CD4-positive, alpha-beta T cell (primary cell): ENCODE measurements at regions not wholly inside any gene's neighbourhood (a gene's known extent, or its start where the extent isn't known, plus 50 kb on each side); places are given as distances from the start of the nearest gene placed in this dataset.
"Not testable (repeated sequence)": the region's sequence is repeated elsewhere in the genome, so short reads cannot be mapped to it uniquely, and the experiment has no call there.

Experiments
- ATAC-seq: fragments of 200-7000 bp; cut with Tn5 transposase; one replicate; pipeline ENCODE4 v1.10.0; 2022; ENCODE audit warnings: mild to moderate bottlenecking; ENCODE audit not compliant: poor library complexity
- CTCF ChIA-PET: fragments of 350-600 bp; sonication (Branson Sonifier 250); formaldehyde crosslinking; loops from one replicate; lab custom pipeline; 2021; ENCODE audit warnings: antibody characterized with exemption, inconsistent platforms; lab: Charles Lee
- POLR2A ChIA-PET: fragments of 350-600 bp; sonication (Branson Sonifier 250); formaldehyde crosslinking; loops from one replicate; lab custom pipeline; 2021; ENCODE audit warnings: antibody characterized with exemption, inconsistent platforms; lab: Charles Lee
- DNase-seq, 14 experiments: peaks; one replicate each; pipeline ENCODE4 v3.0.0-alpha.2; 2013 to 2020; ENCODE audit warnings: mixed read lengths in 2 of 14
- H3K27ac ChIP-seq, 2 donors: one replicate each; pipeline versions ENCODE4 v1.5.1 to v1.7.0; 2013; ENCODE audit warnings: low read length in 2 of 2, low read depth in 1 of 2, mild to moderate bottlenecking in 1 of 2
- H3K27me3 ChIP-seq, 2 experiments: 1 replicate in 1 of 2; 2 replicates in 1 of 2; pipeline versions ENCODE4 v1.6.1 to v1.7.0; 2013; ENCODE audit warnings: low read length in 2 of 2, control low read depth in 1 of 2, mild to moderate bottlenecking in 1 of 2, moderate library complexity in 1 of 2; ENCODE audit not compliant: insufficient read depth in 2 of 2, control insufficient read depth in 1 of 2
- H3K36me3 ChIP-seq: one replicate; pipeline ENCODE4 v1.6.1; 2013; ENCODE audit warnings: low read length, control low read depth; ENCODE audit not compliant: insufficient read depth
- H3K4me1 ChIP-seq: one replicate; pipeline ENCODE4 v1.6.1; 2013; ENCODE audit warnings: low read length, control low read depth; ENCODE audit not compliant: insufficient read depth
- H3K4me3 ChIP-seq: one replicate; pipeline ENCODE4 v1.5.1; 2013; ENCODE audit warnings: mild to moderate bottlenecking, low read length, moderate library complexity
- H3K9me3 ChIP-seq, 2 experiments: 1 replicate in 1 of 2; 2 replicates in 1 of 2; pipeline versions ENCODE4 v1.6.1 to v1.7.0; 2013; ENCODE audit warnings: low read length in 2 of 2, mild to moderate bottlenecking in 2 of 2, control low read depth in 1 of 2, moderate library complexity in 1 of 2; ENCODE audit not compliant: control insufficient read depth in 1 of 2, insufficient read depth in 1 of 2
- H3K27ac Mint-ChIP-seq: one replicate; pipeline ENCODE4 v1.8.0; 2020; ENCODE audit warnings: mixed read lengths
- H3K27me3 Mint-ChIP-seq: one replicate; pipeline ENCODE4 v1.8.0; 2021; ENCODE audit warnings: mixed read lengths
- H3K36me3 Mint-ChIP-seq: one replicate; pipeline ENCODE4 v1.8.0; 2021; ENCODE audit warnings: low read depth, mixed read lengths
- H3K4me1 Mint-ChIP-seq: one replicate; pipeline ENCODE4 v1.8.0; 2021; ENCODE audit warnings: low read depth, mixed read lengths
- H3K4me3 Mint-ChIP-seq: one replicate; pipeline ENCODE4 v1.8.0; 2020; ENCODE audit warnings: mild to moderate bottlenecking, mixed read lengths
- H3K9me3 Mint-ChIP-seq: one replicate; pipeline ENCODE4 v1.8.0; 2020; ENCODE audit warnings: mixed read lengths
- CTCF ChIP-seq: fragments of 200-600 bp; IDR thresholded peaks from one replicate; pipeline ENCODE4 v1.8.0; 2022; ENCODE audit warnings: antibody characterized with exemption, mild to moderate bottlenecking
- intact Hi-C, 2 experiments: fragments of 100-400 bp; cut with DNase I in 1 of 2; cut with micrococcal nuclease in 1 of 2; formaldehyde crosslinking; loops; one replicate each; pipeline versions ENCODE4 v1.15.1 to v1.9.0; 2023 to 2025; cut with DNase I, micrococcal nuclease

GRCh38 chr7:108920490-108920889 is 350.8 kb downstream of the DNAJB9 start:
- TF ChIP-seq CTCF: no peak
- intact Hi-C loops: no loop called here
- no peaks in the 10 kb centered on the region for H3K27me3 Mint-ChIP-seq
- H3K9me3 Mint-ChIP-seq: peaks cover 28% of the 10 kb centered on the region
- Histone ChIP-seq H3K27me3 (no peaks in the 10 kb centered on the region), H3K27ac (no peak overlapping the region), H3K9me3 (no peaks in the 10 kb centered on the region), H3K36me3 (no peaks in the 10 kb centered on the region), H3K4me1 (no peaks in the 10 kb centered on the region), H3K4me3 (no peak overlapping the region)
- H3K4me3 Mint-ChIP-seq: no peak overlapping the region
- ATAC-seq: no peak
- no peak overlapping the region for H3K27ac Mint-ChIP-seq
- no peaks in the 10 kb centered on the region for H3K36me3 Mint-ChIP-seq
- ChIA-PET CTCF (no interaction called here), POLR2A (no interaction called here)
- H3K4me1 Mint-ChIP-seq: no peaks in the 10 kb centered on the region
- no peak for DNase-seq

GRCh38 chr7:108943048-108943447 is 373.4 kb downstream of the DNAJB9 start:
- H3K4me1 ChIP-seq, H3K27me3 ChIP-seq, H3K9me3 ChIP-seq, H3K36me3 ChIP-seq, H3K4me3 ChIP-seq, ATAC-seq, H3K27ac ChIP-seq, H3K27me3 Mint-ChIP-seq, H3K4me1 Mint-ChIP-seq, H3K27ac Mint-ChIP-seq, CTCF ChIA-PET, POLR2A ChIA-PET, intact Hi-C loops, DNase-seq, H3K9me3 Mint-ChIP-seq, H3K4me3 Mint-ChIP-seq, H3K36me3 Mint-ChIP-seq: not testable (repeated sequence)

- intact Hi-C loops: no loop called here
- POLR2A ChIA-PET: no interaction called here
Observed at GRCh38 chr7:108947526-108947925, 377.9 kb downstream of the DNAJB9 start.

More at GRCh38 chr7:108947526-108947925, 377.9 kb downstream of the DNAJB9 start:
- Mint-ChIP-seq H3K4me3 (no peak overlapping the region), H3K9me3 (peaks cover 4% of the 10 kb centered on the region), H3K36me3 (no peaks in the 10 kb centered on the region), H3K27ac (no peak overlapping the region), H3K27me3 (no peaks in the 10 kb centered on the region), H3K4me1 (no peaks in the 10 kb centered on the region)
- CTCF ChIA-PET: no interaction called here
- ATAC-seq (no peak), DNase-seq (no peak)
- Histone ChIP-seq H3K9me3 (peaks cover 0 to 6% of the 10 kb centered on the region in 2 experiments), H3K27me3 (no peaks in the 10 kb centered on the region), H3K27ac (no peak overlapping the region), H3K4me1 (no peaks in the 10 kb centered on the region), H3K4me3 (no peak overlapping the region), H3K36me3 (no peaks in the 10 kb centered on the region)
- no peak for TF ChIP-seq CTCF
